ENCODE measurements at regions not wholly inside any gene's neighbourhood (a gene's known extent, or its start where the extent isn't known, plus 50 kb on each side); places are given as distances from the start of the nearest gene placed in this dataset.
"Not testable (repeated sequence)": the region's sequence is repeated elsewhere in the genome, so short reads cannot be mapped to it uniquely, and the experiment has no call there.

GRCh38 chr1:143845193-143845592, 126.6 kb downstream of the FAM72C start:
- not testable (repeated sequence) for H3K4me1 ChIP-seq (ENCODE audit: control insufficient read depth, insufficient read depth, low read length, poor library complexity, severe bottlenecking); H3K36me3 ChIP-seq (ENCODE audit: control insufficient read depth, insufficient read depth, low read length); H3K9me3 ChIP-seq (ENCODE audit: control insufficient read depth, low read length); H3K27ac ChIP-seq (ENCODE audit: insufficient read depth, low read length, poor library complexity, severe bottlenecking); H3K4me3 ChIP-seq (ENCODE audit: insufficient read depth, low read depth, low read length, poor library complexity, severe bottlenecking); DNase-seq; H3K27me3 ChIP-seq (replicated peaks; ENCODE audit: control insufficient read depth, insufficient read depth, low read length, poor library complexity, severe bottlenecking)

- not testable (repeated sequence) for DNase-seq; H3K27ac ChIP-seq (ENCODE audit: insufficient read depth, low read length, poor library complexity, severe bottlenecking); H3K27me3 ChIP-seq (replicated peaks; ENCODE audit: control insufficient read depth, insufficient read depth, low read length, poor library complexity, severe bottlenecking); H3K9me3 ChIP-seq (ENCODE audit: control insufficient read depth, low read length); H3K4me3 ChIP-seq (ENCODE audit: insufficient read depth, low read depth, low read length, poor library complexity, severe bottlenecking); H3K36me3 ChIP-seq (ENCODE audit: control insufficient read depth, insufficient read depth, low read length); H3K4me1 ChIP-seq (ENCODE audit: control insufficient read depth, insufficient read depth, low read length, poor library complexity, severe bottlenecking)
Measured at GRCh38 chr1:143842058-143842457, 129.7 kb downstream of the FAM72C start.

GRCh38 chr1:143839182-143839581, 132.6 kb downstream of the FAM72C start:
- not testable (repeated sequence) for H3K36me3 ChIP-seq (ENCODE audit: control insufficient read depth, insufficient read depth, low read length); H3K4me1 ChIP-seq (ENCODE audit: control insufficient read depth, insufficient read depth, low read length, poor library complexity, severe bottlenecking); H3K27ac ChIP-seq (ENCODE audit: insufficient read depth, low read length, poor library complexity, severe bottlenecking); H3K27me3 ChIP-seq (replicated peaks; ENCODE audit: control insufficient read depth, insufficient read depth, low read length, poor library complexity, severe bottlenecking); DNase-seq; H3K4me3 ChIP-seq (ENCODE audit: insufficient read depth, low read depth, low read length, poor library complexity, severe bottlenecking); H3K9me3 ChIP-seq (ENCODE audit: control insufficient read depth, low read length)

- not testable (repeated sequence) for H3K9me3 ChIP-seq (ENCODE audit: control insufficient read depth, low read length); H3K4me1 ChIP-seq (ENCODE audit: control insufficient read depth, insufficient read depth, low read length, poor library complexity, severe bottlenecking); H3K27me3 ChIP-seq (replicated peaks; ENCODE audit: control insufficient read depth, insufficient read depth, low read length, poor library complexity, severe bottlenecking); H3K4me3 ChIP-seq (ENCODE audit: insufficient read depth, low read depth, low read length, poor library complexity, severe bottlenecking); H3K36me3 ChIP-seq (ENCODE audit: control insufficient read depth, insufficient read depth, low read length); H3K27ac ChIP-seq (ENCODE audit: insufficient read depth, low read length, poor library complexity, severe bottlenecking); DNase-seq
Measured at GRCh38 chr1:143838598-143838929, 133.2 kb downstream of the FAM72C start.

GRCh38 chr1:143837924-143838597, 133.7 kb downstream of the FAM72C start:
- H3K27me3 ChIP-seq (replicated peaks; ENCODE audit: control insufficient read depth, insufficient read depth, low read length, poor library complexity, severe bottlenecking); H3K27ac ChIP-seq (ENCODE audit: insufficient read depth, low read length, poor library complexity, severe bottlenecking); H3K4me1 ChIP-seq (ENCODE audit: control insufficient read depth, insufficient read depth, low read length, poor library complexity, severe bottlenecking); DNase-seq; H3K36me3 ChIP-seq (ENCODE audit: control insufficient read depth, insufficient read depth, low read length); H3K9me3 ChIP-seq (ENCODE audit: control insufficient read depth, low read length); H3K4me3 ChIP-seq (ENCODE audit: insufficient read depth, low read depth, low read length, poor library complexity, severe bottlenecking): not testable (repeated sequence)

- H3K27me3 ChIP-seq (replicated peaks; ENCODE audit: control insufficient read depth, insufficient read depth, low read length, poor library complexity, severe bottlenecking); H3K9me3 ChIP-seq (ENCODE audit: control insufficient read depth, low read length); H3K4me1 ChIP-seq (ENCODE audit: control insufficient read depth, insufficient read depth, low read length, poor library complexity, severe bottlenecking); H3K4me3 ChIP-seq (ENCODE audit: insufficient read depth, low read depth, low read length, poor library complexity, severe bottlenecking); H3K36me3 ChIP-seq (ENCODE audit: control insufficient read depth, insufficient read depth, low read length); H3K27ac ChIP-seq (ENCODE audit: insufficient read depth, low read length, poor library complexity, severe bottlenecking); DNase-seq: not testable (repeated sequence)
Measured at GRCh38 chr1:143833376-143833775, 138.4 kb downstream of the FAM72C start.

- H3K27me3 ChIP-seq (replicated peaks; ENCODE audit: control insufficient read depth, insufficient read depth, low read length, poor library complexity, severe bottlenecking); H3K36me3 ChIP-seq (ENCODE audit: control insufficient read depth, insufficient read depth, low read length); H3K27ac ChIP-seq (ENCODE audit: insufficient read depth, low read length, poor library complexity, severe bottlenecking); H3K4me3 ChIP-seq (ENCODE audit: insufficient read depth, low read depth, low read length, poor library complexity, severe bottlenecking); H3K9me3 ChIP-seq (ENCODE audit: control insufficient read depth, low read length); H3K4me1 ChIP-seq (ENCODE audit: control insufficient read depth, insufficient read depth, low read length, poor library complexity, severe bottlenecking); DNase-seq: not testable (repeated sequence)
Measured at GRCh38 chr1:143832379-143832716, 139.4 kb downstream of the FAM72C start.

GRCh38 chr1:143831479-143832378, 140.1 kb downstream of the FAM72C start:
- not testable (repeated sequence) for H3K9me3 ChIP-seq (ENCODE audit: control insufficient read depth, low read length); H3K27ac ChIP-seq (ENCODE audit: insufficient read depth, low read length, poor library complexity, severe bottlenecking); DNase-seq; H3K4me1 ChIP-seq (ENCODE audit: control insufficient read depth, insufficient read depth, low read length, poor library complexity, severe bottlenecking); H3K36me3 ChIP-seq (ENCODE audit: control insufficient read depth, insufficient read depth, low read length); H3K27me3 ChIP-seq (replicated peaks; ENCODE audit: control insufficient read depth, insufficient read depth, low read length, poor library complexity, severe bottlenecking); H3K4me3 ChIP-seq (ENCODE audit: insufficient read depth, low read depth, low read length, poor library complexity, severe bottlenecking)

- H3K36me3 ChIP-seq (ENCODE audit: control insufficient read depth, insufficient read depth, low read length); DNase-seq; H3K4me3 ChIP-seq (ENCODE audit: insufficient read depth, low read depth, low read length, poor library complexity, severe bottlenecking); H3K27ac ChIP-seq (ENCODE audit: insufficient read depth, low read length, poor library complexity, severe bottlenecking); H3K27me3 ChIP-seq (replicated peaks; ENCODE audit: control insufficient read depth, insufficient read depth, low read length, poor library complexity, severe bottlenecking); H3K4me1 ChIP-seq (ENCODE audit: control insufficient read depth, insufficient read depth, low read length, poor library complexity, severe bottlenecking); H3K9me3 ChIP-seq (ENCODE audit: control insufficient read depth, low read length): not testable (repeated sequence)
Measured at GRCh38 chr1:143826162-143826561, 145.6 kb downstream of the FAM72C start.

- H3K4me1 ChIP-seq (ENCODE audit: control insufficient read depth, insufficient read depth, low read length, poor library complexity, severe bottlenecking); H3K4me3 ChIP-seq (ENCODE audit: insufficient read depth, low read depth, low read length, poor library complexity, severe bottlenecking); H3K36me3 ChIP-seq (ENCODE audit: control insufficient read depth, insufficient read depth, low read length); H3K27ac ChIP-seq (ENCODE audit: insufficient read depth, low read length, poor library complexity, severe bottlenecking); DNase-seq; H3K27me3 ChIP-seq (replicated peaks; ENCODE audit: control insufficient read depth, insufficient read depth, low read length, poor library complexity, severe bottlenecking); H3K9me3 ChIP-seq (ENCODE audit: control insufficient read depth, low read length): not testable (repeated sequence)
Measured at GRCh38 chr1:143824266-143824665, 147.5 kb downstream of the FAM72C start.

Measured in effector memory CD4-positive, alpha-beta T cell (primary cell).